HG02798 (cell line): ENCODE measurements at regions not wholly inside any gene's neighbourhood (a gene's known extent, or its start where the extent isn't known, plus 50 kb on each side); places are given as distances from the start of the nearest gene placed in this dataset.

Source experiments
- ATAC-seq: cut with Tn5 transposase; IDR thresholded peaks from one replicate; pipeline ENCODE4 v1.9.1; 2021; ENCODE audit warnings: mild to moderate bottlenecking; ENCODE audit not compliant: unreplicated experiment, poor library complexity

- no peak for ATAC-seq
Measured at GRCh38 chr5:15447209-15447608, 52.8 kb upstream of the FBXL7 start.

GRCh38 chr5:15446552-15446951 lies 53.4 kb upstream of the FBXL7 start:
- no peak for ATAC-seq

GRCh38 chr5:15442193-15442570 lies 57.8 kb upstream of the FBXL7 start:
- peak; percentile 37 for ATAC-seq

GRCh38 chr5:15441433-15442192 lies 58.4 kb upstream of the FBXL7 start:
- ATAC-seq, result peak; percentile 60

GRCh38 chr5:15440434-15440833 lies 59.5 kb upstream of the FBXL7 start:
- ATAC-seq, result no peak

- no peak for ATAC-seq
Measured at GRCh38 chr5:15439801-15440200, 60.2 kb upstream of the FBXL7 start.

GRCh38 chr5:15433709-15434108 lies 66.3 kb upstream of the FBXL7 start:
- no peak for ATAC-seq

GRCh38 chr5:15431923-15432322 lies 68.1 kb upstream of the FBXL7 start:
- no peak for ATAC-seq

GRCh38 chr5:15425766-15426165 lies 74.2 kb upstream of the FBXL7 start:
- ATAC-seq, result no peak

GRCh38 chr5:15424769-15425168 lies 75.2 kb upstream of the FBXL7 start:
- no peak for ATAC-seq

GRCh38 chr5:15421921-15422412 lies 78.0 kb upstream of the FBXL7 start:
- ATAC-seq, result no peak

- ATAC-seq, result no peak
Measured at GRCh38 chr5:15421381-15421780, 78.6 kb upstream of the FBXL7 start.

- ATAC-seq, result no peak
Measured at GRCh38 chr5:15420201-15420600, 79.8 kb upstream of the FBXL7 start.

GRCh38 chr5:15417156-15417555 lies 82.8 kb upstream of the FBXL7 start:
- no peak for ATAC-seq

GRCh38 chr5:15406478-15406877 lies 93.5 kb upstream of the FBXL7 start:
- no peak for ATAC-seq

GRCh38 chr5:15393146-15393545 lies 106.8 kb upstream of the FBXL7 start:
- no peak for ATAC-seq

GRCh38 chr5:15391704-15392397 lies 108.1 kb upstream of the FBXL7 start:
- no peak for ATAC-seq

GRCh38 chr5:15388866-15389265 lies 111.1 kb upstream of the FBXL7 start:
- no peak for ATAC-seq

GRCh38 chr5:15387931-15388524 lies 112.0 kb upstream of the FBXL7 start:
- ATAC-seq, result no peak

- no peak for ATAC-seq
Measured at GRCh38 chr5:15386122-15386521, 113.9 kb upstream of the FBXL7 start.

GRCh38 chr5:15385553-15385952 lies 114.4 kb upstream of the FBXL7 start:
- ATAC-seq, result no peak
